SK-N-SH (cell line): ENCODE measurements at regions not wholly inside any gene's neighbourhood (a gene's known extent, or its start where the extent isn't known, plus 50 kb on each side); places are given as distances from the start of the nearest gene placed in this dataset.

Source experiments
- EZH2phosphoT487 ChIP-seq: fragments of 200-600 bp; sonication (generic); IDR thresholded peaks from 2 replicates; pipeline ENCODE4 v1.6.1; 2017; ENCODE audit warnings: low read depth, mixed run types, mild to moderate bottlenecking, antibody characterized with exemption, moderate library complexity, borderline replicate concordance
- JUND ChIP-seq: IDR thresholded peaks from 2 replicates; pipeline ENCODE4 v1.4.0; 2012
- NRF1 ChIP-seq: IDR thresholded peaks from 2 replicates; pipeline ENCODE4 v1.6.1; 2012; ENCODE audit warnings: low read depth, mild to moderate bottlenecking, low read length
- POLR2AphosphoS5 ChIP-seq: IDR thresholded peaks from 2 replicates; pipeline ENCODE4 v1.6.1; 2012; ENCODE audit warnings: low read depth, low read length
- RFX5 ChIP-seq: IDR thresholded peaks from 2 replicates; pipeline ENCODE4 v1.6.1; 2012; ENCODE audit warnings: mild to moderate bottlenecking, improper control_type of control experiment, low read length
- SIN3A ChIP-seq: IDR thresholded peaks from 2 replicates; pipeline ENCODE4 v1.6.1; 2012; ENCODE audit warnings: low read depth, mild to moderate bottlenecking, low read length, moderate library complexity, borderline replicate concordance
- TF ChIP-seq, protein P1 (sequence below): fragments of 200-600 bp; sonication (generic); IDR thresholded peaks from 2 replicates; pipeline ENCODE4 v1.6.1; 2017; ENCODE audit warnings: antibody characterized with exemption, mild to moderate bottlenecking, moderate library complexity
- TF ChIP-seq, protein P2 (sequence below): fragments of 150-350 bp; IDR thresholded peaks from 2 replicates; pipeline ENCODE4 v1.6.1; 2016; ENCODE audit warnings: mild to moderate bottlenecking, low read depth, low read length

DNA sequence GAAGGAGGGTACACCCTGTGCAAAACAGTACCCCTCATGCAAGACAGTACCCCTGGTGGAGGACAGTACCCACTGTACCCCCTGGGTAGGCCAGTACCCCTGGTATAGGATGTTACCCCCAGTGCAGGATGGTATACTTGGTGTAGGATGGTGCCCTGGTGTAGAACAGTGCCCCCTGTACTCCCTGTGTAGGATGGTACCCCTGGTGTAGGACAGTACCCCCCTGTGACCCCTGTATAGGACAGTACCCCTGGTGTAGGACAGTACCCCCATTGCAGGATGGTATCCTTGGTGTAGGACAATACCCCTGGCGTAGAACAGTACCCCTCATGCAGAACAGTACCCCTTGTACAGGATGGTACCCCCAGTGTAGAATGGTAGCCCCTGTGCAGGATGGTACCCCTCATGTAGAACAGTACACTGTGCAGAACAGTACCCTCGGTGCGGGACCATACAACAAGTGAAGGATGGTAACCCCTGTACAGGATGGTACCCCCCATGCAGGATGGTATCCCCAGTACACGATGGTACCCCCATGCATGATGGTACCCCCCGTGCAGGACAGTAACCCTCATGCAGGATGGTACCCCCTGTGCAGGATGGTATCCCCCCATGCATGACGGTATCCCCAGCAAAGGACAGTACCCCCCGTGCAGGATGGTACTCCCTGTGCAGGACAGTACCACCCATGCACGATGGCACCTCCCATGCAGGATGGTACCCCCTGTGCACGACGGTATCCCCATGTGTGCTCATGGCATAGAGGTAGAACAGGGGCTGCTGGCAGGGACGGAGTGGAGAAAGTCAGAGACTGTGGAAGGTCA is 248.0 kb downstream of the DCDC2C start:
- no peak for TF ChIP-seq EZH2phosphoT487
- TF ChIP-seq, protein P1, sequence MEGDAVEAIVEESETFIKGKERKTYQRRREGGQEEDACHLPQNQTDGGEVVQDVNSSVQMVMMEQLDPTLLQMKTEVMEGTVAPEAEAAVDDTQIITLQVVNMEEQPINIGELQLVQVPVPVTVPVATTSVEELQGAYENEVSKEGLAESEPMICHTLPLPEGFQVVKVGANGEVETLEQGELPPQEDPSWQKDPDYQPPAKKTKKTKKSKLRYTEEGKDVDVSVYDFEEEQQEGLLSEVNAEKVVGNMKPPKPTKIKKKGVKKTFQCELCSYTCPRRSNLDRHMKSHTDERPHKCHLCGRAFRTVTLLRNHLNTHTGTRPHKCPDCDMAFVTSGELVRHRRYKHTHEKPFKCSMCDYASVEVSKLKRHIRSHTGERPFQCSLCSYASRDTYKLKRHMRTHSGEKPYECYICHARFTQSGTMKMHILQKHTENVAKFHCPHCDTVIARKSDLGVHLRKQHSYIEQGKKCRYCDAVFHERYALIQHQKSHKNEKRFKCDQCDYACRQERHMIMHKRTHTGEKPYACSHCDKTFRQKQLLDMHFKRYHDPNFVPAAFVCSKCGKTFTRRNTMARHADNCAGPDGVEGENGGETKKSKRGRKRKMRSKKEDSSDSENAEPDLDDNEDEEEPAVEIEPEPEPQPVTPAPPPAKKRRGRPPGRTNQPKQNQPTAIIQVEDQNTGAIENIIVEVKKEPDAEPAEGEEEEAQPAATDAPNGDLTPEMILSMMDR = no peak
- no peak for TF ChIP-seq SIN3A
- TF ChIP-seq POLR2AphosphoS5 = no peak
- no peak for TF ChIP-seq RFX5
- TF ChIP-seq JUND = no peak
- TF ChIP-seq NRF1 = no peak
- TF ChIP-seq, protein P2, sequence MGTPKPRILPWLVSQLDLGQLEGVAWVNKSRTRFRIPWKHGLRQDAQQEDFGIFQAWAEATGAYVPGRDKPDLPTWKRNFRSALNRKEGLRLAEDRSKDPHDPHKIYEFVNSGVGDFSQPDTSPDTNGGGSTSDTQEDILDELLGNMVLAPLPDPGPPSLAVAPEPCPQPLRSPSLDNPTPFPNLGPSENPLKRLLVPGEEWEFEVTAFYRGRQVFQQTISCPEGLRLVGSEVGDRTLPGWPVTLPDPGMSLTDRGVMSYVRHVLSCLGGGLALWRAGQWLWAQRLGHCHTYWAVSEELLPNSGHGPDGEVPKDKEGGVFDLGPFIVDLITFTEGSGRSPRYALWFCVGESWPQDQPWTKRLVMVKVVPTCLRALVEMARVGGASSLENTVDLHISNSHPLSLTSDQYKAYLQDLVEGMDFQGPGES = no peak
